Transverse colon (tissue), 4 donors: ENCODE measurements at regions not wholly inside any gene's neighbourhood (a gene's known extent, or its start where the extent isn't known, plus 50 kb on each side); places are given as distances from the start of the nearest gene placed in this dataset.

Experiments
- DNase-seq: peaks from one replicate; pipeline ENCODE4 v3.0.0-alpha.2; 2019
- H3K27ac ChIP-seq, 4 donors: fragments of 200-600 bp; sonication (generic); 2 replicates each; pipeline ENCODE4 v1.5.1; 2016 to 2018; ENCODE audit warnings: inconsistent platforms in 4 of 4
- H3K27me3 ChIP-seq: fragments of 200-600 bp; sonication (generic); 2 replicates; pipeline ENCODE4 v1.5.1; 2017; ENCODE audit warnings: inconsistent platforms
- H3K36me3 ChIP-seq, 4 donors: fragments of 200-600 bp; sonication (generic); 2 replicates each; pipeline ENCODE4 v1.5.1; 2017 to 2019; ENCODE audit warnings: inconsistent platforms in 4 of 4
- H3K4me1 ChIP-seq, 4 donors: fragments of 200-600 bp; sonication (generic); 2 replicates each; pipeline ENCODE4 v1.5.1; 2017 to 2020; ENCODE audit warnings: inconsistent platforms in 4 of 4
- H3K4me3 ChIP-seq, 4 donors: fragments of 200-600 bp; sonication (generic); 1 replicate in 1 of 4; 2 replicates in 3 of 4; pipeline versions ENCODE4 v1.5.1 to v1.6.1; 2017 to 2019; ENCODE audit warnings: inconsistent platforms in 4 of 4
- H3K9me3 ChIP-seq, 2 donors: fragments of 200-600 bp; sonication (generic); 2 replicates each; pipeline ENCODE4 v1.5.1; 2017 to 2019; ENCODE audit warnings: inconsistent platforms in 2 of 2
- EP300 ChIP-seq: sonication (generic); formaldehyde crosslinking; IDR thresholded peaks from one replicate; pipeline ENCODE4 v1.6.1; 2017; ENCODE audit warnings: antibody characterized with exemption, low read depth
- POLR2A ChIP-seq: fragments of 450-650 bp; IDR thresholded peaks from one replicate; pipeline ENCODE4 v1.6.1; 2016; ENCODE audit warnings: antibody characterized with exemption, mild to moderate bottlenecking, moderate library complexity
- POLR2AphosphoS5 ChIP-seq, 3 donors: sonication (generic); formaldehyde crosslinking; IDR thresholded peaks; one replicate each; pipeline ENCODE4 v1.6.1; 2016; ENCODE audit warnings: antibody characterized with exemption in 3 of 3
- WGBS, 2 donors: methylation state at CpG; one replicate each; pipeline ENCODE4 v1.1.5; 2018; ENCODE audit warnings: low coverage in 1 of 2; 5-methylcytosine and 5-hydroxymethylcytosine counted together
- in situ Hi-C, 4 donors: fragments of 200-750 bp; cut with MboI; loops; one replicate each; pipeline versions ENCODE4 v1.15.0 to v1.15.1; 2017; ENCODE audit warnings: low sequenced_read_pairs in 3 of 4, low pct_ligation_motif_present in 1 of 4, low pct_unique_long_range_greater_than_20kb in 1 of 4
- intact Hi-C: fragments of 100-400 bp; cut with DNase I; formaldehyde crosslinking; loops from one replicate; pipeline ENCODE4 v1.15.1; 2023; ENCODE audit warnings: low total_unique reads
- TF ChIP-seq, protein P1 (sequence below), 5 experiments: fragments of 200-600 bp in 3 of 5; fragments of 450-650 bp in 2 of 5; sonication (generic) in 3 of 5; IDR thresholded peaks; 1 replicate in 2 of 5; 2 replicates in 3 of 5; pipeline ENCODE4 v1.5.1; 2016 to 2017; ENCODE audit warnings: antibody characterized with exemption in 5 of 5, inconsistent platforms in 3 of 5, mild to moderate bottlenecking in 2 of 5, moderate library complexity in 1 of 5

DNA sequence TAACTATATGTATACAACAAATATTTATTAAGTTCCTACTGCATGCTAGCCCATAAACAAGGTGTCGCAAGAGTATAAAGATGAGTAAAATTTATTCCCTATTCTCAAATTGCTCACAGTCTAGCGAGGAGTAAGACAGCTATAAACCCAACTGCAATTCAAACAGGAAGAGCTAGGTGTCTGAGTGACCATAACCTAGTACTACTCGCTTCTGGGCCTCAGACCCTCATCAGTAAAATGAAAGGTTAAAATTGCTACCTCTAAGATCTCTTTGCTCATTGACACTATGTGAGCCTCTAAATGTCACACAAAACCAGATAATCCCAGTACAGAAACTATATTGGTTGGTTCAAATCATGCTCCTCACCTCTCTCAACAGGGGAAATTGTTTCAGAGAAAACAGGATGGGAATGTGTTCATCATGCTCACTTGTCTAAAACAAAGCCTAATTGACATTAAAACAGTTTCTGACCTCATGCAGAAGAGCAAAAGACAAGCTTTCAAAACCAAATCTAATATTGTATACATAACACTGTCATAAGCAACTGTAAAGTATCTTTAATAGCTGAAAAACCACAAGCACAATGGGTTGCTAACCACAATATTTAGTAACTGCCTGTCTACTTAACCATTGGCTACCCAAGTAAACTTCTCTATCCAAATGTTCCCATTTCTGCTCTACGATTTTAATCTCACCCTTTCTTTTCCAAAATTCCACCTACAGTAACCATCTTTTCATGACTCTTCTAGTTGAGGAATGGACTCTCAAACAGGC is 264.6 kb upstream of the FMR1 start:
- TF ChIP-seq POLR2A (no peak), POLR2AphosphoS5 (IDR thresholded peaks at IDR 0.05) (no peak), EP300 (no peak)
- TF ChIP-seq, protein P1, sequence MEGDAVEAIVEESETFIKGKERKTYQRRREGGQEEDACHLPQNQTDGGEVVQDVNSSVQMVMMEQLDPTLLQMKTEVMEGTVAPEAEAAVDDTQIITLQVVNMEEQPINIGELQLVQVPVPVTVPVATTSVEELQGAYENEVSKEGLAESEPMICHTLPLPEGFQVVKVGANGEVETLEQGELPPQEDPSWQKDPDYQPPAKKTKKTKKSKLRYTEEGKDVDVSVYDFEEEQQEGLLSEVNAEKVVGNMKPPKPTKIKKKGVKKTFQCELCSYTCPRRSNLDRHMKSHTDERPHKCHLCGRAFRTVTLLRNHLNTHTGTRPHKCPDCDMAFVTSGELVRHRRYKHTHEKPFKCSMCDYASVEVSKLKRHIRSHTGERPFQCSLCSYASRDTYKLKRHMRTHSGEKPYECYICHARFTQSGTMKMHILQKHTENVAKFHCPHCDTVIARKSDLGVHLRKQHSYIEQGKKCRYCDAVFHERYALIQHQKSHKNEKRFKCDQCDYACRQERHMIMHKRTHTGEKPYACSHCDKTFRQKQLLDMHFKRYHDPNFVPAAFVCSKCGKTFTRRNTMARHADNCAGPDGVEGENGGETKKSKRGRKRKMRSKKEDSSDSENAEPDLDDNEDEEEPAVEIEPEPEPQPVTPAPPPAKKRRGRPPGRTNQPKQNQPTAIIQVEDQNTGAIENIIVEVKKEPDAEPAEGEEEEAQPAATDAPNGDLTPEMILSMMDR (IDR thresholded peaks at IDR 0.05): no peak
- no peaks in the 10 kb centered on the region for H3K27me3 ChIP-seq
- no peaks in the 10 kb centered on the region for H3K36me3 ChIP-seq
- in situ Hi-C loops: no loop called here
- H3K27ac ChIP-seq: no peak overlapping the region
- no peak overlapping the region for H3K4me3 ChIP-seq
- 62 to 100% methylated on average over 1 to 4 of the region's 4 CpGs for WGBS, 2 donors
- H3K9me3 ChIP-seq: no peaks in the 10 kb centered on the region
- H3K4me1 ChIP-seq: no peaks in the 10 kb centered on the region
- intact Hi-C loops: no loop called here
- no peak for DNase-seq

DNA sequence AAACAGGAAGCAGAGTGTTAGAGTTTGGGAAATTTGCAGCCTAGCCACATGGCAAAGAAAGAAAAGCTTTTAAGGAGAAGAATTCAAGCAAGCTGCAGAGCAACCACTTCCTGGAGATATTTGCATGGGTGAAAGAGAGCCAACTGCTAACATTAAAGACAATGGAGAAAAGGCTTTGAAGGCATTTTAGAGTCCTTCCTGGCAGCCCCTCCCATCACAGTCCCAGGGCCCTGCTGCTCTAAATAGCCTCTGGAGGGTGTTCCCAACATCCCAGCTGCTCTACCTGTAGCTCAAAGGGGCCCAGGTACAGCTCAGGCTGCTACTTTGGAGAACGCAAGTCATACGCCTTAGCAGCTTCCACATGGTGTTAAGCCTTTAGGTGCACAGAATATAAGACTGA is 235.9 kb upstream of the FMR1 start:
- H3K4me3 ChIP-seq: no peak overlapping the region
- DNase-seq: no peak
- in situ Hi-C loops (loop anchor here in 1 of 4 donors (25.0 kb wide), 1 partner anchor 89 kb away; no protein-coding TSS in a partner anchor), intact Hi-C loops (no loop called here)
- H3K4me1 ChIP-seq: no peaks in the 10 kb centered on the region
- no peaks in the 10 kb centered on the region for H3K36me3 ChIP-seq
- no peaks in the 10 kb centered on the region for H3K27me3 ChIP-seq
- TF ChIP-seq, protein P1 (IDR thresholded peaks at IDR 0.05): no peak
- TF ChIP-seq POLR2A: no peak
- no peak for TF ChIP-seq EP300
- TF ChIP-seq POLR2AphosphoS5 (IDR thresholded peaks at IDR 0.05): no peak
- WGBS, 2 donors: 83% methylated on average over 2 of the region's 2 CpGs; no CpG with 5 or more reads in 1 of the 2 donors
- H3K27ac ChIP-seq: no peak overlapping the region
- no peaks in the 10 kb centered on the region for H3K9me3 ChIP-seq

DNA sequence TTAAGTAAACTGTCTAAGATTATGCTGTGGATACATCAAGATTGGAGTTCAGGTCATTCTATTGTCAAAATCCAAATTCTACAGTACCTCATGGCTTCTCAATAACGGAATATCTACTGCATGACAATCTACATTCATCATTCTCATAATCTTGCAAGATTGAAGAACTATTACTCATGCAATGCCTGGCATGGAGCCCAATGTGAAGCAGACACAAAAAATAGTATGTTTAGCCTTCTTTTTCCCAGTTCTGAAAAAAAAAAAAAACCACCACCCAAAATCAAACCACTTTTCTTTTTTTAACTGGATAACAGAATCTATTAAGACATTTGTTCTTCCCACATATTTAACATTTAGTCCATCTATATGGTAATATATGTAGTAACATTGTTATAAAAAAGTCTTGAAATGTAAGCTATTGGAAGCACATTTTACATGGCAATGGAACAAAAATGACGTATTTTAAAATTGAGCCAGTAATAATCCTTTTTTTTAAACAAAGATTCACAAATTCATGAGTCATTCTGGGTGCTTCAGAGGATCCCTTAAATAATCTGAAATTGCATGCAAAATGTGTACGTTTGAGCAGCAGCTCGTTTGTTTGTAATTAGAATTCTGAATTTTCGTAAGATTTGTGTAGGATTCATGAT is 232.2 kb upstream of the FMR1 start:
- intact Hi-C loops: no loop called here
- Histone ChIP-seq H3K4me3 (no peak overlapping the region), H3K27me3 (no peaks in the 10 kb centered on the region), H3K36me3 (no peaks in the 10 kb centered on the region), H3K9me3 (no peaks in the 10 kb centered on the region), H3K27ac (no peak overlapping the region), H3K4me1 (no peaks in the 10 kb centered on the region)
- 53 to 56% methylated on average over 5 of the region's 5 CpGs for WGBS, 2 donors
- in situ Hi-C loops: loop anchor here in 1 of 4 donors (25.0 kb wide), 1 partner anchor 92 kb away; no protein-coding TSS in a partner anchor
- DNase-seq: no peak
- TF ChIP-seq, protein P1 (IDR thresholded peaks at IDR 0.05): no peak
- TF ChIP-seq POLR2A (no peak), POLR2AphosphoS5 (IDR thresholded peaks at IDR 0.05) (no peak), EP300 (no peak)

DNA sequence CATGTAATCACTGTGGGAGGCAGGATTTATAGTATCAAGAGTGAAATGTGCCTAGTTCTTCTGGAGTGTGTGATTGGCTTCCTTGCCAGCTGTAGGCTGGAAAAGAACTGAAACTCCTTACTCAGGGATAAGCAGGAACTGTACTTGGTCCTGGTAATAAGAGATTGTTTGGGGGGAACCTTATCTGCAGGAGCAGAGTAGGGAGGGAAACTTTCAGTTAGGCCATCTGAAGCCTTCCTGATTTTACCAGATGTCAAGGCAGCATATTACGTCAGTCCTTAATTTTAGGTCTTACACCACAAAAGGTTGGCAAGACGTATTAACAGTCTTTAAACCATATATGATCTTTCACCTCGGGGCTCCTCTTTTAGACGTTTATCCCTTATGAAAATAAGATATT is 231.5 kb upstream of the FMR1 start:
- Histone ChIP-seq H3K9me3 (no peaks in the 10 kb centered on the region), H3K4me3 (no peak overlapping the region), H3K27ac (no peak overlapping the region), H3K27me3 (no peaks in the 10 kb centered on the region), H3K36me3 (no peaks in the 10 kb centered on the region), H3K4me1 (no peaks in the 10 kb centered on the region)
- in situ Hi-C loops (loop anchor here in 1 of 4 donors (25.0 kb wide), 1 partner anchor 93 kb away; no protein-coding TSS in a partner anchor), intact Hi-C loops (no loop called here)
- WGBS, 2 donors: 65 to 79% methylated on average over 2 to 4 of the region's 4 CpGs
- TF ChIP-seq, protein P1 (IDR thresholded peaks at IDR 0.05): no peak
- no peak for TF ChIP-seq POLR2A
- TF ChIP-seq EP300: no peak
- TF ChIP-seq POLR2AphosphoS5 (IDR thresholded peaks at IDR 0.05): no peak
- no peak for DNase-seq
